OCI-LY1 (cell line): ENCODE measurements at regions not wholly inside any gene's neighbourhood (a gene's known extent, or its start where the extent isn't known, plus 50 kb on each side); places are given as distances from the start of the nearest gene placed in this dataset.

ENCODE experiments used
- H2AFZ ChIP-seq: fragments of 200-600 bp; sonication (generic), shearing (Covaris generic); 2 replicates; pipeline ENCODE4 v1.6.0; 2014; ENCODE audit warnings: antibody characterized with exemption, mild to moderate bottlenecking, low read length
- H3F3A ChIP-seq: fragments of 200-600 bp; sonication (generic), shearing (Covaris generic); 2 replicates; pipeline ENCODE4 v1.6.0; 2014; ENCODE audit warnings: mild to moderate bottlenecking, antibody characterized with exemption, low read length, moderate library complexity; ENCODE audit not compliant: insufficient read depth
- H3K27ac ChIP-seq: fragments of 200-600 bp; sonication (generic); 2 replicates; pipeline ENCODE4 v1.5.1; 2014; ENCODE audit warnings: low read length, mixed run types, mild to moderate bottlenecking, low read depth; ENCODE audit not compliant: poor library complexity, severe bottlenecking
- H3K27me3 ChIP-seq: fragments of 200-600 bp; sonication (generic); 2 replicates; pipeline ENCODE4 v1.6.0; 2014; ENCODE audit warnings: antibody characterized with exemption, mild to moderate bottlenecking, low read length, moderate library complexity; ENCODE audit not compliant: insufficient read depth
- H3K36me3 ChIP-seq: fragments of 200-600 bp; sonication (generic); 2 replicates; pipeline ENCODE4 v1.6.1; 2014; ENCODE audit warnings: mild to moderate bottlenecking, antibody characterized with exemption, low read length, moderate library complexity, mixed read lengths; ENCODE audit not compliant: insufficient read depth
- H3K4me1 ChIP-seq: fragments of 200-600 bp; sonication (generic); 2 replicates; pipeline ENCODE4 v1.5.1; 2014; ENCODE audit warnings: mild to moderate bottlenecking, low read length, moderate library complexity; ENCODE audit not compliant: insufficient read depth, severe bottlenecking
- H3K4me2 ChIP-seq: fragments of 200-600 bp; sonication (generic), shearing (Covaris generic); 2 replicates; pipeline ENCODE4 v1.6.1; 2014; ENCODE audit warnings: low read length
- H3K4me3 ChIP-seq: fragments of 200-600 bp; sonication (generic); 2 replicates; pipeline ENCODE4 v1.5.1; 2014; ENCODE audit warnings: low read length, low read depth, mild to moderate bottlenecking, mixed read lengths; ENCODE audit not compliant: poor library complexity, severe bottlenecking
- H3K79me2 ChIP-seq: fragments of 200-600 bp; shearing (Covaris generic); 2 replicates; pipeline ENCODE4 v1.6.1; 2016; ENCODE audit warnings: mixed run types, low read length, mixed read lengths; ENCODE audit not compliant: insufficient read depth
- H3K9ac ChIP-seq: fragments of 200-600 bp; sonication (generic), shearing (Covaris generic); 2 replicates; pipeline ENCODE4 v1.6.1; 2014; ENCODE audit warnings: mild to moderate bottlenecking, low read length, mixed read lengths
- H3K9me2 ChIP-seq: fragments of 200-600 bp; sonication (generic), shearing (Covaris generic); 2 replicates; pipeline ENCODE4 v1.6.1; 2014; ENCODE audit warnings: low read depth, mild to moderate bottlenecking, low read length, mixed read lengths
- H3K9me3 ChIP-seq: fragments of 200-600 bp; shearing (Covaris generic); 2 replicates; pipeline ENCODE4 v1.6.1; 2014; ENCODE audit warnings: low read length, mixed read lengths
- H4K20me1 ChIP-seq: fragments of 200-600 bp; sonication (generic), shearing (Covaris generic); 2 replicates; pipeline ENCODE4 v1.6.0; 2016; ENCODE audit warnings: mild to moderate bottlenecking, low read length; ENCODE audit not compliant: insufficient read depth
- CTCF ChIP-seq: fragments of 200-600 bp; sonication (generic), shearing (Covaris generic); IDR thresholded peaks from 2 replicates; pipeline ENCODE4 v1.5.1; 2017; ENCODE audit warnings: mild to moderate bottlenecking, antibody characterized with exemption, low read length, moderate library complexity, mixed read lengths
- EZH2 ChIP-seq: fragments of 200-600 bp; sonication (generic), shearing (Covaris generic); IDR thresholded peaks from 2 replicates; pipeline ENCODE4 v1.8.0; 2017; ENCODE audit warnings: borderline replicate concordance, mixed run types, mild to moderate bottlenecking, antibody characterized with exemption, low read length, moderate library complexity, mixed read lengths

- no peak overlapping the region for H3K4me3 ChIP-seq
- TF ChIP-seq CTCF (no peak), EZH2 (no peak)
- no peak overlapping the region for H2AFZ ChIP-seq
- H3K9me3 ChIP-seq = no peaks in the 10 kb centered on the region
- no peaks in the 10 kb centered on the region for H4K20me1 ChIP-seq
- H3K4me2 ChIP-seq = no peak overlapping the region
- H3K9ac ChIP-seq = no peak overlapping the region
- H3K27me3 ChIP-seq = no peaks in the 10 kb centered on the region
- peaks cover 2% of the 10 kb centered on the region; the same call in 1 of the 2 replicates for H3K9me2 ChIP-seq
- no peak overlapping the region for H3K27ac ChIP-seq
- no peaks in the 10 kb centered on the region for H3F3A ChIP-seq
- no peaks in the 10 kb centered on the region for H3K36me3 ChIP-seq
- H3K4me1 ChIP-seq = no peaks in the 10 kb centered on the region
- no peaks in the 10 kb centered on the region for H3K79me2 ChIP-seq
These were observed 135.6 kb upstream of the STAC start for GRCh38 chr3:36244728-36245127.

- TF ChIP-seq EZH2 (no peak), CTCF (no peak)
- no peak overlapping the region for H3K4me2 ChIP-seq
- no peaks in the 10 kb centered on the region for H3K36me3 ChIP-seq
- H2AFZ ChIP-seq = no peak overlapping the region
- H4K20me1 ChIP-seq = no peaks in the 10 kb centered on the region
- H3K4me3 ChIP-seq = no peak overlapping the region
- no peaks in the 10 kb centered on the region for H3K9me3 ChIP-seq
- no peaks in the 10 kb centered on the region for H3K79me2 ChIP-seq
- H3K9me2 ChIP-seq = no peaks in the 10 kb centered on the region
- no peak overlapping the region for H3K9ac ChIP-seq
- no peaks in the 10 kb centered on the region for H3K27me3 ChIP-seq
- H3K27ac ChIP-seq = no peak overlapping the region
- no peaks in the 10 kb centered on the region for H3F3A ChIP-seq
- H3K4me1 ChIP-seq = no peaks in the 10 kb centered on the region
These were observed 131.9 kb upstream of the STAC start for GRCh38 chr3:36248374-36248773.

- no peaks in the 10 kb centered on the region for H3K36me3 ChIP-seq
These were observed 130.1 kb upstream of the STAC start for GRCh38 chr3:36250191-36250590.

More at GRCh38 chr3:36250191-36250590, 130.1 kb upstream of the STAC start:
- H3K9me3 ChIP-seq = no peaks in the 10 kb centered on the region
- H3K9me2 ChIP-seq = no peaks in the 10 kb centered on the region
- no peak overlapping the region for H3K27ac ChIP-seq
- no peaks in the 10 kb centered on the region for H4K20me1 ChIP-seq
- no peak overlapping the region for H3K9ac ChIP-seq
- H3K79me2 ChIP-seq = no peaks in the 10 kb centered on the region
- no peak overlapping the region for H3K4me3 ChIP-seq
- TF ChIP-seq EZH2 = no peak
- TF ChIP-seq CTCF = no peak
- no peak overlapping the region for H3K4me2 ChIP-seq
- H3K27me3 ChIP-seq = no peaks in the 10 kb centered on the region
- no peak overlapping the region for H2AFZ ChIP-seq
- H3K4me1 ChIP-seq = no peaks in the 10 kb centered on the region
- H3F3A ChIP-seq = no peaks in the 10 kb centered on the region
